ENCODE measurements at regions not wholly inside any gene's neighbourhood (a gene's known extent, or its start where the extent isn't known, plus 50 kb on each side); places are given as distances from the start of the nearest gene placed in this dataset.

GRCh38 chr20:22819112-22819511 lies 216.0 kb upstream of the SSTR4 start:
- H3K18ac ChIP-seq (ENCODE audit: low read depth, low read length): no peak overlapping the region
- no peak for ATAC-seq (ENCODE audit: low read depth)
- no peak overlapping the region for H3K4me2 ChIP-seq (ENCODE audit: low read depth, low read length)
- H3K79me1 ChIP-seq (ENCODE audit: low read depth in 1 of 2, low read length in 2 of 2): no peaks in the 10 kb centered on the region
- H4K8ac ChIP-seq (ENCODE audit: low read depth in 2 of 2, low read length in 2 of 2): no peak overlapping the region
- H3K4me1 ChIP-seq (ENCODE audit: control insufficient read depth, insufficient read depth, low read length): no peaks in the 10 kb centered on the region
- no peak overlapping the region for H2AK9ac ChIP-seq (replicated peaks; ENCODE audit: low read depth, low read length, poor library complexity)
- no peak overlapping the region for H2AK5ac ChIP-seq (ENCODE audit: low read depth, low read length)
- peaks cover 20% of the 10 kb centered on the region for H3K27me3 ChIP-seq (ENCODE audit: control insufficient read depth, insufficient read depth, low read length)
- no peak overlapping the region for H3K27ac ChIP-seq (ENCODE audit: insufficient read depth, low read length)
- H4K20me1 ChIP-seq (ENCODE audit: insufficient read depth, low read length): no peaks in the 10 kb centered on the region
- H3K4me3 ChIP-seq (ENCODE audit: insufficient read depth, low read depth, low read length): no peak overlapping the region
- CTCF ChIA-PET: no interaction called here
- H3K4ac ChIP-seq (ENCODE audit: low read depth, low read length): no peak overlapping the region
- no peak for TF ChIP-seq CTCF (conservative IDR thresholded peaks at IDR 0.05; ENCODE audit: low read depth, low read length)
- TF ChIP-seq MXI1 (IDR thresholded peaks at IDR 0.05; ENCODE audit: borderline replicate concordance, low read depth, low read length): no peak
- no peak for TF ChIP-seq MAFK (IDR thresholded peaks at IDR 0.05; ENCODE audit: low read depth, low read length)
- TF ChIP-seq RAD21 (IDR thresholded peaks at IDR 0.05; ENCODE audit: low read length): no peak
- no peak overlapping the region for H2BK120ac ChIP-seq (ENCODE audit: low read depth, low read length)
- POLR2A ChIA-PET (ENCODE audit: unreplicated experiment): no interaction called here
- no peak overlapping the region for H3K14ac ChIP-seq (replicated peaks; ENCODE audit: low read depth, low read length)
- H3K36me3 ChIP-seq (ENCODE audit: control insufficient read depth, insufficient read depth, low read length): no peaks in the 10 kb centered on the region
- no CpG with 5 or more reads among the region's 4 CpGs for WGBS, 2 experiments (ENCODE audit: extremely low coverage in 2 of 2, insufficient read length in 1 of 2)
- no peak overlapping the region for H3K9ac ChIP-seq (ENCODE audit: low read depth, low read length)
- H2BK5ac ChIP-seq (ENCODE audit: low read depth, low read length, poor library complexity, severe bottlenecking): no peak overlapping the region
- no peak overlapping the region for H4K5ac ChIP-seq (ENCODE audit: low read depth, low read length)
- no TSS peak for BruUV-seq (replicated peaks)
- no peak overlapping the region for H2BK15ac ChIP-seq (ENCODE audit: low read depth, low read length)
- H4K91ac ChIP-seq (ENCODE audit: insufficient read depth, low read depth, low read length): no peak overlapping the region
- H3K9me3 ChIP-seq (ENCODE audit: control insufficient read depth, insufficient read depth, low read length): no peaks in the 10 kb centered on the region
- H2BK20ac ChIP-seq (ENCODE audit: low read depth, low read length): no peak overlapping the region
- H3K23ac ChIP-seq (ENCODE audit: low read depth, low read length): no peak overlapping the region
- H3K9me1 ChIP-seq (ENCODE audit: insufficient read depth, low read length): no peaks in the 10 kb centered on the region
- in situ Hi-C loops (cut with MboI; ENCODE audit: low sequenced_read_pairs) (no loop called here), intact Hi-C loops (cut with micrococcal nuclease) (no loop called here), dilution Hi-C loops (cut with HindIII; ENCODE audit: low sequenced_read_pairs, unreplicated experiment) (no loop called here)
- no peak for DNase-seq
- H2AFZ ChIP-seq (replicated peaks; ENCODE audit: low read length, poor library complexity): no peak overlapping the region
- no peak overlapping the region for H3K56ac ChIP-seq (ENCODE audit: extremely low read depth, insufficient read depth, low read length)
